ENCODE measurements at regions not wholly inside any gene's neighbourhood (a gene's known extent, or its start where the extent isn't known, plus 50 kb on each side); places are given as distances from the start of the nearest gene placed in this dataset.

GRCh38 chr14:100432652-100433427 lies 109.7 kb downstream of the SLC25A47 start:
- Histone ChIP-seq H3K9ac (ENCODE audit: low read depth, low read length) (no peak overlapping the region), H3K4me3 (ENCODE audit: low read depth, low read length) (no peak overlapping the region), H3K9me3 (ENCODE audit: control insufficient read depth, insufficient read depth, low read length) (no peaks in the 10 kb centered on the region), H3K36me3 (ENCODE audit: control insufficient read depth, insufficient read depth, low read length) (no peaks in the 10 kb centered on the region), H3K4me1 (ENCODE audit: control insufficient read depth, insufficient read depth, low read length) (no peaks in the 10 kb centered on the region), H3K27me3 (ENCODE audit: control insufficient read depth, insufficient read depth, low read length) (no peaks in the 10 kb centered on the region), H3K27ac (ENCODE audit: low read depth, low read length) (no peak overlapping the region)

GRCh38 chr14:100433428-100433814 lies 110.3 kb downstream of the SLC25A47 start:
- H3K9ac ChIP-seq (ENCODE audit: low read depth, low read length), result no peak overlapping the region
- H3K27me3 ChIP-seq (ENCODE audit: control insufficient read depth, insufficient read depth, low read length), result no peaks in the 10 kb centered on the region
- H3K36me3 ChIP-seq (ENCODE audit: control insufficient read depth, insufficient read depth, low read length), result no peaks in the 10 kb centered on the region
- no peak overlapping the region for H3K27ac ChIP-seq (ENCODE audit: low read depth, low read length)
- H3K9me3 ChIP-seq (ENCODE audit: control insufficient read depth, insufficient read depth, low read length), result no peaks in the 10 kb centered on the region
- H3K4me1 ChIP-seq (ENCODE audit: control insufficient read depth, insufficient read depth, low read length), result no peaks in the 10 kb centered on the region
- no peak overlapping the region for H3K4me3 ChIP-seq (ENCODE audit: low read depth, low read length)

DNA sequence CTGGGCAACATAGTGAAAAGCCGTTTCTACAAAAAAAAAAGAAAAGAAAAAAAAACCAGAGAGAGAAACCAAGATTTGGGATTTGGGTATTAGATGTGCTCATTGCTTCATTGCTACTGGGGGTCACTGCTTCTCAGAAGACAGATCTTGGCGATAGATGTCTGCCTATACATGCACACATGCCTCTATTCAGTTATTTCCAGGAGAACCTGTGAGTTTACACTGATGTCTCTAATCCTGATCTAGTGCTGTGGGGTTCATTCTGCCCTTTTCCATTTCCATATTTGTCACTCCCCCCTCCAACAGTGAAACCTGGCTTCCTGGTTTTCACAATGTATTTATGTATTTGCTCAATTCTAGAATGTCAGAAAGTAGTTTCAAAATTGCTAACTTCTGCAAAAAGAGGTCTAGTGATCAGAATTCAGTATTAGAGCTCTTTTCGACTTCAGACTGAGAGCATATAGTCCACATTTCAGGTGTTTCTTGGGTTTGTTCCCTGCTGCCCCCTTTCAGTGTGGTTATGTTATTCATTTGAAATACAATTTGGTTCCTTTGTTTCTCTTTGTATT lies 111.0 kb downstream of the SLC25A47 start:
- no peak overlapping the region for H3K27ac ChIP-seq (ENCODE audit: low read depth, low read length)
- no peaks in the 10 kb centered on the region for H3K36me3 ChIP-seq (ENCODE audit: control insufficient read depth, insufficient read depth, low read length)
- H3K4me3 ChIP-seq (ENCODE audit: low read depth, low read length), result no peak overlapping the region
- no peak overlapping the region for H3K9ac ChIP-seq (ENCODE audit: low read depth, low read length)
- H3K4me1 ChIP-seq (ENCODE audit: control insufficient read depth, insufficient read depth, low read length), result no peaks in the 10 kb centered on the region
- no peaks in the 10 kb centered on the region for H3K9me3 ChIP-seq (ENCODE audit: control insufficient read depth, insufficient read depth, low read length)
- no peaks in the 10 kb centered on the region for H3K27me3 ChIP-seq (ENCODE audit: control insufficient read depth, insufficient read depth, low read length)

DNA sequence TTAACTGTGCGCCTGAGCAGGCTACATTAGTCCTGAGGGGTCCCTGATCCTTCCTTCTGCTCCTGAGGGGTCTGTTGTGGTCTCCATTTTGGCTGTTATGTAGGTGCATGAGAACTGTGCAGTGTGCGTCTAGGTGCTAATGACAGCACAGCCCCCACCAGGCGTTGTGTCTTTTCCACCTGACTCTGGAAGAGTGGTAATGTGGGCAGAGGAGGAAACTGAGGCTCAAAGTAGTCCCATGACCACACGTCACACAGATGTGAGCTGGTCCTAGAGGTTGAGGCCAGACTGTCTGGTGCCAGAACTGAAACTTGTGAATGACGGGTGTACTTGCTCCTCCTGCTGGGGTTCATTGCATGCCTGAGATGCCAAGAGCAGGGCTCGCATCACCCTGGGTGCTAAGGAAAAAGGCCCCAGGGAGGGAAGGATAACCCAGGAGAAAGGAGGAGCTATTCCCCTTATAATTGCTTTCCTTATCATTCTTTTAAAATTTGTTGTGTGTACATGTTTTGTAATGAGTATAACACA lies 111.8 kb downstream of the SLC25A47 start:
- peaks cover 2% of the 10 kb centered on the region; the same call in 1 of the 2 replicates for H3K4me1 ChIP-seq (ENCODE audit: control insufficient read depth, insufficient read depth, low read length)
- H3K9ac ChIP-seq (ENCODE audit: low read depth, low read length), result no peak overlapping the region
- no peak overlapping the region for H3K27ac ChIP-seq (ENCODE audit: low read depth, low read length)

DNA sequence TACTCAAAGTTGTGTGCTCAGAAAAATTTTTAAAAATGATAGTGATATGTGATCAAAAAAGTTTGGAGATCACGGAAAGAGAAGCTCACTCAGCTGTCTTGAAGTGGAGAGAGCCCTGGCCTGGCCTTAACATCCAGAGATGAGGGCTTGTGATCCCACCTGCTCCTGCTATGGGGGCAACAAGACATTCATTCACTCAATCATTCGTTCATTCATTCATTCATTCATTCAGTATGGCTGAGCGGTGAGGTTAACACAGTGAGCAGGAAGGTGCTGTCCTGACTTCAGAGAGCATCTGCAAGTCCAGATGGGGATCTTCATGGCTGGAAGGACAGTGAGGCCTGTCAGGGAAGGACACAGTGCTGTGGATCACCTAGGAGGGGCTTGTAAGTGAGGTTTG lies 112.3 kb downstream of the SLC25A47 start:
- Histone ChIP-seq H3K27ac (ENCODE audit: low read depth, low read length) (no peak overlapping the region), H3K4me1 (ENCODE audit: control insufficient read depth, insufficient read depth, low read length) (peaks cover 4% of the 10 kb centered on the region; the same call in 1 of the 2 replicates), H3K36me3 (ENCODE audit: control insufficient read depth, insufficient read depth, low read length) (no peaks in the 10 kb centered on the region), H3K4me3 (ENCODE audit: low read depth, low read length) (no peak overlapping the region), H3K9ac (ENCODE audit: low read depth, low read length) (no peak overlapping the region), H3K27me3 (ENCODE audit: control insufficient read depth, insufficient read depth, low read length) (no peaks in the 10 kb centered on the region), H3K9me3 (ENCODE audit: control insufficient read depth, insufficient read depth, low read length) (no peaks in the 10 kb centered on the region)

More for the DNA sequence above, 111.8 kb downstream of the SLC25A47 start:
- Histone ChIP-seq H3K4me3 (ENCODE audit: low read depth, low read length) (no peak overlapping the region), H3K9me3 (ENCODE audit: control insufficient read depth, insufficient read depth, low read length) (no peaks in the 10 kb centered on the region), H3K27me3 (ENCODE audit: control insufficient read depth, insufficient read depth, low read length) (no peaks in the 10 kb centered on the region), H3K36me3 (ENCODE audit: control insufficient read depth, insufficient read depth, low read length) (no peaks in the 10 kb centered on the region)

DNA sequence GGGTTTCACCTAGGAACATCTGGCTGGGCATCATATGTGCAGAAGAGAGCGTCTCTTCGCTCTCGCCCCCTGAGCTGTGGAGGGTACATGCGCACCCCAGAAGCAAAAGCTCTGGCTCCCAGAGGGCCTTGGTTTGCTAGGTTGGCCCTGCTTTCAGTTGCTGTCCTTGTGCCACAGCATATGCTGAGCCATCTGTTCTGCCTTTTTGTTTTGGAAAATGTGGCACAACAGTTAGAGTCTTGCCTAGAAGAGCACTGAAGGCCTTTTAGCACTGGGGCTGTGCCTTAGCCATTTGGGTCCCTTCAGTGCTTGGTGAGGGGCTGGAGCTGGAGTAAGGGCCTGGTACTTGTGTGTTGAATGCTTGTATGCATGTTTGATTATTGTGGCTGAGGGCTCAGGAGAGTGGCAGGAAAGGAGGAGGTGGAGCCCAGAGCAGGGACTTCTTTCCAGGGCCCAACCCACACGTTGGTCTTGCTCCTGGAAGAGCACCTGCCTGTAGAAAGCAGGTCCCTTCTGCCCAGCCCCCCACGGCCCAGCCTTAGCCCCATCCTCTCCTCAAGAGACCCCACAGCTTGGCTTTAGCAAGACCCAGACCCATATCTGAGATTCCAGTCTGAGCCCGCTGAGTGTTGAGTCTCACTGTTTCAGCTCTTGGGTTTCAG lies 113.7 kb downstream of the SLC25A47 start:
- Histone ChIP-seq H3K27ac (ENCODE audit: low read depth, low read length) (no peak overlapping the region), H3K4me1 (ENCODE audit: control insufficient read depth, insufficient read depth, low read length) (peaks cover 4% of the 10 kb centered on the region; the same call in 1 of the 2 replicates), H3K9ac (ENCODE audit: low read depth, low read length) (no peak overlapping the region), H3K36me3 (ENCODE audit: control insufficient read depth, insufficient read depth, low read length) (no peaks in the 10 kb centered on the region), H3K27me3 (ENCODE audit: control insufficient read depth, insufficient read depth, low read length) (no peaks in the 10 kb centered on the region), H3K4me3 (ENCODE audit: low read depth, low read length) (no peak overlapping the region), H3K9me3 (ENCODE audit: control insufficient read depth, insufficient read depth, low read length) (no peaks in the 10 kb centered on the region)

DNA sequence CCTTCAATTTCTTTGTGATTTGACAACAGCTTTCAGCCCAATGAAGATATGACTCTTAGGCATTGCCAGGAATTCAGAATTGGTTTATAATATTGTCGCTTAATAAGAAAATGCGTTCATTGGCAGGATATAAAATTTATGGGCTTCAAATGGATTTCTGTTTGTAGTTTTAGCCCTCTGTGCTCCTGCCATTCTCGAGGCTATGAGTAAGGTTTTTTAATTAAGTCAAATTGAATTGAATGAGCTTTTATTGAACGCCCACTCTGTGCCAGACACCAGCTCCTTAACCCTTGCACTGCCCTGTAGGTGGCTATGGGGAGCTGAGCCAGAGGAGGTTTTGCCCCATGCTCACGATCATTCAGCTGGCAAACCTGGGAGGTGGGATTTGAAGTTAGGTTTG lies 115.1 kb downstream of the SLC25A47 start:
- Histone ChIP-seq H3K27ac (ENCODE audit: low read depth, low read length) (no peak overlapping the region), H3K9me3 (ENCODE audit: control insufficient read depth, insufficient read depth, low read length) (no peaks in the 10 kb centered on the region), H3K4me1 (ENCODE audit: control insufficient read depth, insufficient read depth, low read length) (peaks cover 11% of the 10 kb centered on the region), H3K27me3 (ENCODE audit: control insufficient read depth, insufficient read depth, low read length) (no peaks in the 10 kb centered on the region), H3K4me3 (ENCODE audit: low read depth, low read length) (no peak overlapping the region), H3K36me3 (ENCODE audit: control insufficient read depth, insufficient read depth, low read length) (no peaks in the 10 kb centered on the region), H3K9ac (ENCODE audit: low read depth, low read length) (no peak overlapping the region)

DNA sequence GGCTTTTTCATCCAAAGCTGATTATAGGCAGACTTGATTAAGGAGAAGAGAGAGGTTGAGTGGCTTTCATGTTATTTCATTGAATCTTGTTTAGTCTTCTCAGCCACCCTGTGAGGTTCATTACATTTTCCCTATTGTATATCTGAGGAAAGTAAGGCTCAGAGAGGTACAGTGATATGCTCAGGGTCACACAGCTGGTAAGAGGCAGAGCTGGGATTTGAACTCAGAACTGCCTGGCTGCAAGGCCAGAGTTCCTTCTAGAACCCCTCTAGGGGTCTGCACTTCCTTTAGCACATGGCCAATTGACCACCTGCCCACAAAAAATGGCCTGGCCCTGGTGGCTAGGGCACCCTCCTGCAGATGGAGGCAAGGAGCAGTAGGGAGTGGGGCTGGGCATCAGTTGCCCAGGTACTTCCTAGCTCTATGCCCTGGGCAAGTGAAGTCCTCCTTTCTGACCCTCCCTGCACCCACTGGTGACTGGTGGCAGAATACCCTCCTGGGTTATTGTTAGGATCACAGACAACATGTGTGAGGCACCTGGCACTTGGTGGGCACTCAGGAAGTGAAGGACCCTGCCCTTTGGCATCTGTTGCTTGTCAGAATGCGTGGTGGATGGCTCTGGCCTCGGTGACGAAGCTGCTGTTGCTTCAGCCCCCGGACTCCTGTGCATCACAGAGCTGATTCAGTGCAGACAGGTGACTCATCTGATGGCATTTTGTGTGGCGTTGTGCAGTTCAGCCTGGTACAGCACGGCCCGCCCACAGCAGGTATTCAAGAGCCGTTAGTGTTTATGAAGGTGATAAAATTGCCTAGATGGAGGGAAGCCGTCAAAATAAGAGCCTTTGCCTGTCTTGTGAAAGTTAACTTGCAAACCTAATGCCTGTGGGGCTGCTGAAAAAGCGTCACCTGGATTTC lies 115.8 kb downstream of the SLC25A47 start:
- Histone ChIP-seq H3K27ac (ENCODE audit: low read depth, low read length) (no peak overlapping the region), H3K27me3 (ENCODE audit: control insufficient read depth, insufficient read depth, low read length) (no peaks in the 10 kb centered on the region), H3K36me3 (ENCODE audit: control insufficient read depth, insufficient read depth, low read length) (no peaks in the 10 kb centered on the region), H3K9me3 (ENCODE audit: control insufficient read depth, insufficient read depth, low read length) (no peaks in the 10 kb centered on the region), H3K9ac (ENCODE audit: low read depth, low read length) (no peak overlapping the region), H3K4me3 (ENCODE audit: low read depth, low read length) (no peak overlapping the region), H3K4me1 (ENCODE audit: control insufficient read depth, insufficient read depth, low read length) (peaks cover 17% of the 10 kb centered on the region)

DNA sequence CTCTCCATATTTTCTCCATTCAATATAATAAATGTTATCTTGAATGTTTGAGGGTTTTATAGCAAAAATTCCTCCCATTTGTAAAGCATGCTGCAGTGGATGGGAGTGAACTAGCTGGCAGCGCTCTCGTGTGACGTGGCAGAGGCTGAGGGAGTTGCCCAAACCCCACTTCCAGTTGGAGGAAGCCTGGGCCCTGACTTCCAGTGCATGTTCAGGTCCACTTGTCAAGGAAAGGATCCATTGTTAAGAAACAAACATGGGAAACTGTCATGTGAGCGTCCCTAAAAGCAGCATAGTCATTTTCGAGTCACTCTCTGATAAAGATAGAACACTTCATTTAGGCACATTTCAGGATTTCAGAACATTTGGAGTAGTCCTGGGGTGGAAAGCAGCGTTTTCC lies 116.6 kb downstream of the SLC25A47 start:
- Histone ChIP-seq H3K9ac (ENCODE audit: low read depth, low read length) (no peak overlapping the region), H3K4me1 (ENCODE audit: control insufficient read depth, insufficient read depth, low read length) (peaks cover 17% of the 10 kb centered on the region), H3K27me3 (ENCODE audit: control insufficient read depth, insufficient read depth, low read length) (no peaks in the 10 kb centered on the region), H3K9me3 (ENCODE audit: control insufficient read depth, insufficient read depth, low read length) (no peaks in the 10 kb centered on the region), H3K36me3 (ENCODE audit: control insufficient read depth, insufficient read depth, low read length) (no peaks in the 10 kb centered on the region), H3K4me3 (ENCODE audit: low read depth, low read length) (no peak overlapping the region), H3K27ac (ENCODE audit: low read depth, low read length) (no peak overlapping the region)

DNA sequence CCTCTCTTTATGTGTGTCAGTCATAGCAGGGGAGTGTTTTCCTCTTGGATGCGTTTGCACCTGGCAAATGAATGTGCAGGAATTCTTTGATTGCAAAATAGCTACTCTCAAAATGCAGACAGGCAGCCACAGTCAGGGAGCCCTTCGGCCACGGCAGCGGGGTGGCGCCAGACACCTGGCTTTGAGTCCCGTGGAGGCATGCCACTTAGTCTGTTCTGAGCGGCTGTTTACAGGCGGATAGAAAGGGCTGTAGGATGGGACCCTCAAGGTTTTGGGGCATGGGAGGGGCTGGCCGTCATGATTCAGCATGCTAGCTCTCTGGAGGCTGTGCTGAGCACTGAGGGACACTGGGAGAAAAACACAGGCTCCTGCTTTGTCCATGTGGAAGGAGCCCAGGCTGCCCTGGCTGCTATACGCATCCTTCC lies 117.1 kb downstream of the SLC25A47 start:
- Histone ChIP-seq H3K4me3 (ENCODE audit: low read depth, low read length) (no peak overlapping the region), H3K9me3 (ENCODE audit: control insufficient read depth, insufficient read depth, low read length) (no peaks in the 10 kb centered on the region), H3K27me3 (ENCODE audit: control insufficient read depth, insufficient read depth, low read length) (no peaks in the 10 kb centered on the region), H3K9ac (ENCODE audit: low read depth, low read length) (no peak overlapping the region), H3K36me3 (ENCODE audit: control insufficient read depth, insufficient read depth, low read length) (no peaks in the 10 kb centered on the region), H3K27ac (ENCODE audit: low read depth, low read length) (no peak overlapping the region), H3K4me1 (ENCODE audit: control insufficient read depth, insufficient read depth, low read length) (peaks cover 17% of the 10 kb centered on the region)
